Panc1 (cell line): ENCODE measurements at regions not wholly inside any gene's neighbourhood (a gene's known extent, or its start where the extent isn't known, plus 50 kb on each side); places are given as distances from the start of the nearest gene placed in this dataset.

Source experiments
- TCF7L2 ChIP-seq: IDR thresholded peaks from 2 replicates; pipeline ENCODE4 v1.6.1; 2011; ENCODE audit warnings: mild to moderate bottlenecking, low read depth, low read length, inconsistent platforms
- TF ChIP-seq, protein P1 (sequence below): fragments of 450-650 bp; IDR thresholded peaks from 2 replicates; pipeline ENCODE4 v1.5.1; 2017; ENCODE audit warnings: mild to moderate bottlenecking
- TF ChIP-seq, protein P2 (sequence below), 2 experiments: IDR thresholded peaks; 2 replicates each; pipeline ENCODE4 v1.6.1; 2011 to 2012; ENCODE audit warnings: low read depth in 2 of 2, control low read depth in 1 of 2, low read length in 1 of 2, mild to moderate bottlenecking in 1 of 2, moderate library complexity in 1 of 2; ENCODE audit not compliant: insufficient read depth in 1 of 2

DNA sequence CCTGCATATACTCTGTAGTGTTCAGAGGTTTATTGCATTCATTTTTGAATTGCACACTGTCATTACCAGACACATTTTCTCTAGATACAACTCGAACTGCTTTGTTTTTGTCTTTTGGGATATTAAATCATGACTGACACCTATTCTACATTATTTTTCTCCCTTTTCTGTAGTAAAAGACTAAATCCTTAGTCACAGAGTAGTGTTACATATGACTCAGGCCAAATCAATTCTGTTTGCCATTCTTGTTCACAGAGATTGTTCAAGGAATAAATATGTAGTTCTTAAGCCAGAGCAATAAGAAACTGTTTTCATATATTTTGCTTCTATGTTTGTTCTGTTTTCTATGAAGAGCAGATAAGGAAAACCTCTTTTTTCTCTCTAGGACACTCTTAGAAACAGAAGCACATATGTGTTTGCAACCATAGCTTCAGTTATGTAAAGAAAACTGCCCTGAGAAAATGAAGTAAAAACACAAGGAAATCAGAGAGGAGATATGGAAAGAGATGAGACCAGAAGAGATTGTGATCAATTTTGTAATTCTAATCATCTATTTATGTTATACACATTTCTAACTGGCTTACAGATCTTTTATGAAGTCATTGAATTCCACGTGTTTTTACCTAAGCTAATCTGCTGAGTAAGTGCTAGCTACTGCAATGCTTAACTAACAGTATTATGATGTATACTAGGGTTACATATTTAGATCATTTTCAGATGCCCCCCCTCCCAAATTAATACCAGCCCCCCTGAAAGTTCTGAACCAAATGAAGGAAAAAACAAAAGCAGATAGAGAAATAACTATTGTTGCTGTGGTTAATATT is 1995.6 kb upstream of the CDH6 start:
- TF ChIP-seq TCF7L2 = no peak
- TF ChIP-seq, protein P1, sequence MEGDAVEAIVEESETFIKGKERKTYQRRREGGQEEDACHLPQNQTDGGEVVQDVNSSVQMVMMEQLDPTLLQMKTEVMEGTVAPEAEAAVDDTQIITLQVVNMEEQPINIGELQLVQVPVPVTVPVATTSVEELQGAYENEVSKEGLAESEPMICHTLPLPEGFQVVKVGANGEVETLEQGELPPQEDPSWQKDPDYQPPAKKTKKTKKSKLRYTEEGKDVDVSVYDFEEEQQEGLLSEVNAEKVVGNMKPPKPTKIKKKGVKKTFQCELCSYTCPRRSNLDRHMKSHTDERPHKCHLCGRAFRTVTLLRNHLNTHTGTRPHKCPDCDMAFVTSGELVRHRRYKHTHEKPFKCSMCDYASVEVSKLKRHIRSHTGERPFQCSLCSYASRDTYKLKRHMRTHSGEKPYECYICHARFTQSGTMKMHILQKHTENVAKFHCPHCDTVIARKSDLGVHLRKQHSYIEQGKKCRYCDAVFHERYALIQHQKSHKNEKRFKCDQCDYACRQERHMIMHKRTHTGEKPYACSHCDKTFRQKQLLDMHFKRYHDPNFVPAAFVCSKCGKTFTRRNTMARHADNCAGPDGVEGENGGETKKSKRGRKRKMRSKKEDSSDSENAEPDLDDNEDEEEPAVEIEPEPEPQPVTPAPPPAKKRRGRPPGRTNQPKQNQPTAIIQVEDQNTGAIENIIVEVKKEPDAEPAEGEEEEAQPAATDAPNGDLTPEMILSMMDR = no peak
- TF ChIP-seq, protein P2, sequence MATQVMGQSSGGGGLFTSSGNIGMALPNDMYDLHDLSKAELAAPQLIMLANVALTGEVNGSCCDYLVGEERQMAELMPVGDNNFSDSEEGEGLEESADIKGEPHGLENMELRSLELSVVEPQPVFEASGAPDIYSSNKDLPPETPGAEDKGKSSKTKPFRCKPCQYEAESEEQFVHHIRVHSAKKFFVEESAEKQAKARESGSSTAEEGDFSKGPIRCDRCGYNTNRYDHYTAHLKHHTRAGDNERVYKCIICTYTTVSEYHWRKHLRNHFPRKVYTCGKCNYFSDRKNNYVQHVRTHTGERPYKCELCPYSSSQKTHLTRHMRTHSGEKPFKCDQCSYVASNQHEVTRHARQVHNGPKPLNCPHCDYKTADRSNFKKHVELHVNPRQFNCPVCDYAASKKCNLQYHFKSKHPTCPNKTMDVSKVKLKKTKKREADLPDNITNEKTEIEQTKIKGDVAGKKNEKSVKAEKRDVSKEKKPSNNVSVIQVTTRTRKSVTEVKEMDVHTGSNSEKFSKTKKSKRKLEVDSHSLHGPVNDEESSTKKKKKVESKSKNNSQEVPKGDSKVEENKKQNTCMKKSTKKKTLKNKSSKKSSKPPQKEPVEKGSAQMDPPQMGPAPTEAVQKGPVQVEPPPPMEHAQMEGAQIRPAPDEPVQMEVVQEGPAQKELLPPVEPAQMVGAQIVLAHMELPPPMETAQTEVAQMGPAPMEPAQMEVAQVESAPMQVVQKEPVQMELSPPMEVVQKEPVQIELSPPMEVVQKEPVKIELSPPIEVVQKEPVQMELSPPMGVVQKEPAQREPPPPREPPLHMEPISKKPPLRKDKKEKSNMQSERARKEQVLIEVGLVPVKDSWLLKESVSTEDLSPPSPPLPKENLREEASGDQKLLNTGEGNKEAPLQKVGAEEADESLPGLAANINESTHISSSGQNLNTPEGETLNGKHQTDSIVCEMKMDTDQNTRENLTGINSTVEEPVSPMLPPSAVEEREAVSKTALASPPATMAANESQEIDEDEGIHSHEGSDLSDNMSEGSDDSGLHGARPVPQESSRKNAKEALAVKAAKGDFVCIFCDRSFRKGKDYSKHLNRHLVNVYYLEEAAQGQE (IDR thresholded peaks at IDR 0.05; ENCODE audit: insufficient read depth in 1 of 2, low read depth in 2 of 2, low read length in 1 of 2) = no peak
